G401 (cell line): ENCODE measurements at regions not wholly inside any gene's neighbourhood (a gene's known extent, or its start where the extent isn't known, plus 50 kb on each side); places are given as distances from the start of the nearest gene placed in this dataset.
A peak's percentile ranks its signal among the peaks of the same experiment; 100 is the strongest.
"Not testable (repeated sequence)": the region's sequence is repeated elsewhere in the genome, so short reads cannot be mapped to it uniquely, and the experiment has no call there.

Experiments
- DNase-seq: peaks from one replicate; pipeline ENCODE4 v3.0.0-alpha.2; 2015; ENCODE audit warnings: low spot score
- in situ Hi-C: cut with HindIII; loops from 2 replicates; pipeline ENCODE4 v1.10.0; 2016; ENCODE audit warnings: low sequenced_read_pairs, mixed read lengths

- DNase-seq = no peak
- in situ Hi-C loops = no loop called here
Observed at GRCh38 chr12:32970465-32971110, 74.0 kb upstream of the PKP2 start.

GRCh38 chr12:32964981-32965585 is 68.5 kb upstream of the PKP2 start:
- no peak for DNase-seq
- in situ Hi-C loops = no loop called here

- DNase-seq, in situ Hi-C loops: not testable (repeated sequence)
Observed at GRCh38 chr12:32956418-32956817, 59.8 kb upstream of the PKP2 start.

GRCh38 chr12:32952681-32953080 is 56.1 kb upstream of the PKP2 start:
- in situ Hi-C loops = no loop called here
- DNase-seq = no peak

- in situ Hi-C loops = no loop called here
Observed at GRCh38 chr12:32949815-32950214, 53.2 kb upstream of the PKP2 start.

GRCh38 chr12:32947206-32948067 is 50.9 kb upstream of the PKP2 start:
- peak; percentile 20 for DNase-seq
- in situ Hi-C loops = no loop called here

More at GRCh38 chr12:32949815-32950214, 53.2 kb upstream of the PKP2 start:
- no peak for DNase-seq

GRCh38 chr12:32946504-32947131 is 50.0 kb upstream of the PKP2 start:
- in situ Hi-C loops = no loop called here
- no peak for DNase-seq
